GM19328 (cell line): ENCODE measurements at regions not wholly inside any gene's neighbourhood (a gene's known extent, or its start where the extent isn't known, plus 50 kb on each side); places are given as distances from the start of the nearest gene placed in this dataset.
"Not testable (repeated sequence)": the region's sequence is repeated elsewhere in the genome, so short reads cannot be mapped to it uniquely, and the experiment has no call there.

ENCODE experiments used
- ATAC-seq: cut with Tn5 transposase; IDR thresholded peaks from one replicate; pipeline ENCODE4 v1.9.1; 2021; ENCODE audit warnings: mild to moderate bottlenecking, moderate library complexity; ENCODE audit not compliant: unreplicated experiment

DNA sequence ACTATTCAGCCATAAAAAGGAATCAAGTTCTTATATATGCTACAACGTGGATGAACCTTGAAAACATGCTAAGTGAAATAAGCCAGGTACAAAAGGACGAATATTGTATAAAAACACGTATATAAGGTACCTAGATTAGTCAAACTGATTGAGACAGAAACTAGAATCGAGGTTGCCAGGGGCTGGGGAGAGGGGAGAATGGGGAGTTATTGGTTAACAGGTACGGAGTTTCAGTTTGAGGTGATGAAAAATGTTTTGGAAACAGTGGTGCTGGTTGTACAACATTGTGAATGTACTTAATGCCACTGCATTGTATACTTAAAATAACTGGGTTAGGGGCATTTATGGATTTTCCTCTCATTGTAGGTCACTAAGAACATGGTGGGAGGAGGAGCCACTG lies 117.0 kb upstream of the PLGLB2 start:
- not testable (repeated sequence) for ATAC-seq

DNA sequence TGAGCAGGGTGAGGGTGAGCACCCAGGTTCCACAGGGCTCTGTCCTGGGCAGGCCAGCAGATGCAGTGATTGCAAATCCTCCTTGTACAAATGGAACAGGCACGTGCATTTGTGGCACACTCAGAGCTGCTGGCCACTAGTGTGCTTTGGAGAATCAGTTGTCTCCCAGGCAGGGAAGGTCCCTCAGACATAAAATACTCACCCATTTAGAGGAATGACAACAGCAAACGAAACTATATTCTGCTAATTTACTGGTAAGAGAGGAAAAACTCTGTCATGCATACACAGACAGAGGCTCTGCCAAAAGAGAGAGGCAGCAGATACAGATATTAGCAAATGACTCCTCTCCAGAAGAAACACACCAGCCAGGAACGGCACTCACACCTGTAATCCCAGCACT lies 116.5 kb upstream of the PLGLB2 start:
- not testable (repeated sequence) for ATAC-seq

DNA sequence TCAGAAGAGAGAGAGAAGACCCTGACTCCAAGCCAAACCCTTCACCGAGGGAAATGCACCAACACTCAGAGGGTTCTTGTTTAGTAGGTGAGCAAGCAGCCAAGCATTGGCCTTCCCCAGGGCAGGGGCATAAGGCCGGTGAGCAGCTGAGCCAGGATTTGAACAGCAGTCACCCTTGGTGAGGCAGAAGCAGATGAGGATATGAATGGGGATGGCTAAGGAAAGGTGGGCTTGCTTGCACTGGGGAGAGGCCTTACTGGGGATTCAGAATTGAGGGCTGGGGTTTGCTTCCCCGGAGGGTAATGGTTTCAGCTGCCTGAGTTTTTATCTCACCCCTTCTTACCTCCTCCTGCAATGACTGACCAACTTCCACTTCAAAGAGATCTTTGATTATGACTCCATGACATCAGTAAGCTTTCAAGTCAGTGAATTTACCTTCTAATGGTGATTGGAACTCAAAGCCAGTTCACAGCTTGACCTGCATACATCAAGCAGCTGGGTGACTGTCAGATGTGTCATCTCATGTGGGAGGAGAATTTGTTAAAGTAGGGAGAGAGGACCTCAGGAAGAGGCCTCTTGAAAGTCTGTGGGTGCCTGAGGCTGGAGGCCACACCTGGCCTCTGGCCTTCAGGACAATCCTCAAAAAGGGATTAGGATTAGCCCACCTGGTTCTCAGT lies 114.5 kb upstream of the PLGLB2 start:
- not testable (repeated sequence) for ATAC-seq

DNA sequence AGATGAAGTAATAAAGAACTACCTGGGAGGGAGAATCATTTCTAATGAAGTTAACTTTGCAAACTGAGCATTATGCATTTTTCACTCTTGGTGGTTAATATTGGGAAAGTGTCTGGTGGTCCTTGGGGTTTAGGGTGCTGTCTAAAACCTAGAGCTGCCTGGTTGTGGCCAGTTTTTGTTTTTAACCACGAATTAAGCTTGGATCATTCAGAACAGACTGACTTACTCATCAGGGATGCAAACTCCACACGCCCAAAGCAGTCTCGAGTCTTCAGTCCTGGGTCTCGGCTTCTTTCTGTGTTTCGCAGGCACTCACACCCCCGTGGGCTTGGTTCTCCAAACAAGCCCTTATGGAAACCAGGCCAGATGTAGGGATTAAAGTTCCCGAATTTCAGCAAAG lies 113.8 kb upstream of the PLGLB2 start:
- ATAC-seq: not testable (repeated sequence)

DNA sequence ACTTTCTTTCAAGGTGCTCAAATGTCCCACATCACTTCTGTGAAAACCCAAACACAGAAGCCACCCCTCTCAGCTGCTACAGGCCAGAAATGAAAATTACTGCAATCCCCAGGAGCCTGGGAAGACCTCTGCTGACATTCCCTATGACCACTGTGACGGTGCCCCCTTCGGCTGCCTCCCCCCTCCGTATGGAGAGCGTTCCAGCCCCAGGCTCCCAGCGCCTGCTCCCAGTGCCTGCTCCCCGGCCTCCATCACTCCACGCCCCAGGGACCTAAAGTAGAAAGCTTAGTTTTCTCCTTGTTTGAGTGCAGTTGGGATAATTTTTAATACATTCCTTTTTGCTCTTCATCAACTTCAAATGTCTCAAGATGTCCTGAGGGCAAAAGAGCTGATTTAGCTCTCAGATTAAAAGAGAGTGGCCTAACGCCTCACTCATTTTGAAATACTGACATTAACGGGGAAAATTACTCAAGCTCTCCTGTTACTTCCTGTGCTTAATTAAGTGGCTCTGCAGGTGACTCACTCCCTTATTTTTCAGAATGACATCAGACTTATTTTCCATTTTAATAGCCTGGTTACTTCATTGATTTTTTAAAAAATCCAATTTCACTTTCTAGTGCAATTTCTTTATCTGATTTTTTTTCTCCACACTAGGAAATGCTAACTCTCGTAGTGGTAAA lies 112.8 kb upstream of the PLGLB2 start:
- not testable (repeated sequence) for ATAC-seq

DNA sequence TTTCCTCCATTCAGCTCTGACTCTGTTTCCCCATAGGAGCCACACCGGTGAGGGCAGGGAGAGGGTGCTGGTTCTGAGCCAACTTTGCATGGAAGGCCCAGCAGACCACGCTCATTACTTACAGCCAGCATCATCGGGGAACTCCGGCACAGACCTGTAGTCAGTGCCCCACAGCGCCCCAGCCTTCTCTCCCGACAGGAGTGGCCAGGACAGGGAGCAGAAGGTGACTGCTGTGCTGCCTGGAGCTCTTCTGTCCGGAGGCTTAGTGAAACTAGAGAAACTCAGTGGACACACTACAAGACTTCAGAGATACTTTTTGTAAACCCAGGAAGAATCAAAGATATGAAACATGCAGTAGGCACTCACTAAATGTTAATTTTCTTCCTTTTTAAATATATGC lies 111.6 kb upstream of the PLGLB2 start:
- not testable (repeated sequence) for ATAC-seq

DNA sequence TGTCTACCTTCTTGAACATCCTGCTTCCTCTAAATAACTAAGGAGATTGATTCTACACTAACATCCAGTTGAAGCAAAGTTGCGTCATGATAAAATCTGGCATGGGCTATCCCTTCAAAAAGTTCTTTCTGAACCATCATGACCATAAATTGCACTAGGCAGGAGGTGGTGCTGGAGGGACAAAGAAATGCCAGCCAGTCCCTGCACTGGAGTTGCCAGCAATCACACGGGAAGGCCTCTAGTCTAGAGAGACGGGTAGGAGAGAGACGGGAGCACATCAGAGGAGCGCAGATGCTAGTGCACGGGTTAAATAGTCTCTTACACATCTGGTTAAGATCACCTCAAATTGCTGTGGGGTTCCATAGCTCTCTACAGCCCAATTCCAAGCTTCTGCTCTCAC lies 111.2 kb upstream of the PLGLB2 start:
- not testable (repeated sequence) for ATAC-seq

DNA sequence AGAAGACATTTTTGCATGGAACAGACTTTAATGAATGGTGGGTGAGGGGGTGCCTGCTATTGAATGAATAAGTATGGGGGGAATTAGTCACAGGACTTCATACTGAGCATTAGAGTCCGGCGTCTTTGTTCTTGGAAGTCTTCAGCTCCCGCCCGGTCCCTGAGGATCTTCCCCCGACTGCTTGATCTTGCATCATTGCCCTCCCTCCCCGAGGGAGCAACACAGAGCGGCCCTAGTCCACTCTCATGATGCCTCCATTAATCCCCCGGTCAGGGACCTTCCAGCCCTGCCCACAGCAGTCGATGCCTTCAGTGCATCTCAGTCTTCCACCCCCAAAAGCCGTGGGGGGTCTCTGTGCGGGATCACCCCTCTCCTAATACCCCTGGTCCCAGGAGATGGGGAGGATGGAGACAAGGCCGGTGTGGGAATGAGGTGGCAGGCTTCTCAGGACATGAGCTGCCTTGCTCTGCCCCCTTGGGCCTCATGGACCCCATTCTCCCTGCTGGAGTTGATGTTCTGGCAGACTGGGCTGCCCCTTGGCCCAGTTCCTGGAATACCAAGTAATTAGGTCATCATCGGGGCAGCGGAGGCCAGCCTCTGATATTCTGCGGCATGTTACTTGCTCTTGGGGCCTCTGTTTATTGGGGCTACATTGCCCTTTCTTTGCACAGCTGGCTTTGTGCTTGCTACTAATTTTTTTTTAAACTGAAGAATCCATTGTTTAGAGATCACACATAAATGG lies 110.5 kb upstream of the PLGLB2 start:
- not testable (repeated sequence) for ATAC-seq

DNA sequence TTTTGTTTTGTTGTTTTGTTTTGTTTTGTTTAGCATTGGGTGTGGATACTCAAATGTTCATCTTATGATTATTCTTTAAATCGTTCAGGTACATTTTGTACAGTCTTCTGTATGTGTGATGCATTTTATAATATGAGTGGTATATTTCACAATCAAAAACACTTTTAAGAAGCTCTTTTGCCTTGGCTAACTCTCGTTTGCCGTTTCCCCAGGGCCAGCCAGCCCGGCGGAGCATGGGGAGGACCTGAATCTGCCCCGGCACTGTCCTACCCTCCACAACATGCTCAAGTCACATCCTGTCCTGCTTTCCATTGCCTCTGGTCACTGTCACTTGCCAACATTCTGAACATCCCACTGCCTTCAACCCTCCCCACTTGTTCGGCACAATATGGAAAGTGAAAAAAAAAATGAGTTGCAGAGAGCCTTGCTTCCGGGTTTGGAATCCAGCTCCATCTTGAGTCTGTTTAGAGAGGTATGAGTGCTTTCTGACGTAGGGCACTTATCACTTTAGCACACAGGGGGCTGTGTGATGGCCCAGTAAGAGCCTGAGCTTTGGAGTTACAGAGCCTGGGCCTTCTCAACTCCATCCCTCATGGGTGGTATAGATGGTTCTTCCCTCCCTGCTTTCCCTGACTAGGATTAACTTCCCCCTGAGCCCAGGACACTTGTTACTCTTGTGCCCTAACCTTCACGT lies 109.6 kb upstream of the PLGLB2 start:
- ATAC-seq: not testable (repeated sequence)

DNA sequence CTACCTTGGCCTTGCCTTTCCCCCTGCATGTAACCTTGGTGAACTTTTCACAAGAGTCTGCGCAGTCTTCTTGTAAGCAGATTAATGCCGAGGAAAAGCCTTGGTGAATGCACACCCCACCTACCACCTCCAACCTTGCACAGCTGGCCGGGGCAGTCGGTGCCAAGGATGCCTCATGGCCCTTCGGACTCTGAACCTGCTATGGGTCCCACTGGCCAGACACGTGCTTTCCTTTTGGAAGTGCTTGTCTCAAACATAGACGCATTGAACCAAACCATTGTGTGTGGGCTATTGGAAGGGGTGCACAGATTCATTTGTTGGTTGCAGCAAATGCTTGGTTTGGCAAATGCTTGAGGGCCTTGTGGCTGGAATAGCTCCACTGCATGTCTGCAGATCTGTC lies 109.0 kb upstream of the PLGLB2 start:
- not testable (repeated sequence) for ATAC-seq

DNA sequence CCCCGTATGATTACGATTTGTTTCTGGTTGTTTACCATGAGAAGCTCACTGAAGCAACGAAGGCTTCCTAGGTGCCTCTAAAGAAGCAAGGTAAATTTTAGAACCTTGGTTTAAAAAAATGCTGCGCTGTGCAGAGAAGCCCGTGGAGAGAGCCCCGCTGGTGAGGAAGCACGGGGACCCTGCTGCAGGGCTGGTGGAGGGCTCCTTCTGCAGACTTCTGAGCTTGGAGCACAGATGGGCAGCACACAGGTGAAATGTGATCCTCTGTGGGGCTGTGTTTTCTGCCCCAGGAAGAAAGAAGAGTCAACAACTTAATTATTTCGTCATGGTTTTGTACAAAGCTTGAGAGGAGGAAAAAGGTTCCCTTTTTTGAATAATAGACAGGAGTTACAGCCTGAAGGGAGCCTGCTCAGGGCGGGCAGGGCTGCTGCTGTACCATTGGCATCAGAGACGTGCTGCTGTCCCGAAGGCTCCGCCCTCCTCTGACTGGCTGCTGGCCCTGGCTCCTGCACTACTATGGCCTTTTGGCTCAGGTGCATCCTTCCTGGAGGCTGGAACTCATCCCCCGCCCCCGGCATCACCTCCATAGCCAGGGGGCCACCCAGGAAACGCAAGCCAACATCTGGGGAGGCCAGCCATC lies 108.0 kb upstream of the PLGLB2 start:
- not testable (repeated sequence) for ATAC-seq

DNA sequence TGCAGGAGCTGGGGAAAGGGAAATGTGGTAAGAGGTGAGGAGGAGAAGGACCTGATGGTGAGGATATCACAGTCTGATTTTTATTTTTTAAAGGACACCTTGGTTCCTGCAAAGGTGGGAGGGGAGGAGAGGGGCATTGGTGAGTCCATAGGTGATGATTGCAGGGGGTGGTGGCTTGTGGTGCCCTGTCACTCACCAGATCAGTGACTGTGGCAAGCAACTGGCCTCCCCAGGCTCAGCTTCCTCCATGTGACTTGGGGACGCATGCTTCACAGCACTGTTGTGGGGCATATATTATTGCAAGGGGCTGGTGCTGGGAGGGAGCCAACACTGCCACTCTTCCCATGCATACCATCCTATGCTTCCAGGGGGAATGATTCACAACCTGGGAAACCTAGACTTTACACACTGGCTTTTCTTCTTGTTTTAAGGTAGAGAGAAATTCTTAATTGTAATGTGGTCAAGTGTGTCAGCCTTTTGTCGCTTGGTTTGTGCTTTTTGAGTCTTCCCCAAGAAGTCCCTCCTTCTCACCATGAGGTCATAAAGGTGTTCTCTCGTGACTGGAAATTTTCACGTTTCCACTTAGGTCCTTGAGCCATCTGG lies 106.8 kb upstream of the PLGLB2 start:
- not testable (repeated sequence) for ATAC-seq

DNA sequence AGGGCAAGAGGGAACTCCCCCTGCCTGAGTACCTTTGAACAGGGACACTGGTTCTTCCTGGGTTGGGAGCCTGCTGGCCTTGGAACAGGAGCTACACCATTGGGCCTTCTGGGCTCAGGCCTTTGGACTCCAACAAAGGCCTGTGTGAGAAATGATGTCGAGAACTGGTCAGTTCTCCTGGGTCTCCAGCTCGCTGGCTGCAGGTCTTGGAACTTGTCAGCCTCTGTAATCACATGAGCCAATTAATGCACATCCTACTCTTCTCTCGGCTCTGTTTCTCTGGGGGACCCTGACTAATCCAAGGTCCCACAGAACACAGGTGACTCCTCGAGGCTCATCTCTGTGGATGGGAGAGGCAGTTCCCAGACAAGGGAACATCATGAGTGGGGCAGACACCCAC lies 104.7 kb upstream of the PLGLB2 start:
- ATAC-seq: not testable (repeated sequence)

DNA sequence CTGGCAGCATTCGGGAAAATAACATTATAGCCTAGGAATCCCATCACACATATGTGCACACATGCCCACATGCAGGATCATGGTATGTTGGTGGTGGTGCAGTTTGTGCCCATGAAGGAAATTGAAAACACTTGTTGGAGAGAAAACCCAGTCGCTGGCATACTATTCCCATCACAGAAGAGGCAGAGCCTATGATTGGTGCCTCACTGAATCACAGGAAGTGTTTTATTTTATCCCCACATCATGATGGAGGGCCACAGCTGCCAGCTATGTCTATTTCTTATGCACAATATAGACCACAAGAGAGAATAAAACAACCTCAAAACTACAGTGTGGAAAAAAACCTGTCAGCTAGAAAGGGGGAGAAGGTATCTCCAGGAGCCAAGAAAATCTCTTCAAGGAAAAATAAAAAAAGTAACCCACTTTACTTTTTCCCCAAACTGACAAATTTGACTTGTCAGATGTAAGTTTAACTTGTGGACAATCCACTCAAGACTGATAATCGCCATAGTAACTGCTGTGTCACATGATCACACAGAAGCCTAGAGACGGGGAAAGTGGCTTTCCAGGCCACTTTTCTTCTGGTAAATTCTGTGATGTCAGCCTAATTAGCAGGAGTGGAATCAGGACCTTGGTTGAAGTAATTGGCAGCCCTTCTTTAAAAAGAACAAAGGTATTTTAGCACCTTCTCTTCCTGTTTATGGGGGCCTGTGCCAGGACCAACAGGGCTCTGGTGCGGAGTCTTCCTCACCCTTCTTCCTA lies 100.0 kb upstream of the PLGLB2 start:
- ATAC-seq: not testable (repeated sequence)

DNA sequence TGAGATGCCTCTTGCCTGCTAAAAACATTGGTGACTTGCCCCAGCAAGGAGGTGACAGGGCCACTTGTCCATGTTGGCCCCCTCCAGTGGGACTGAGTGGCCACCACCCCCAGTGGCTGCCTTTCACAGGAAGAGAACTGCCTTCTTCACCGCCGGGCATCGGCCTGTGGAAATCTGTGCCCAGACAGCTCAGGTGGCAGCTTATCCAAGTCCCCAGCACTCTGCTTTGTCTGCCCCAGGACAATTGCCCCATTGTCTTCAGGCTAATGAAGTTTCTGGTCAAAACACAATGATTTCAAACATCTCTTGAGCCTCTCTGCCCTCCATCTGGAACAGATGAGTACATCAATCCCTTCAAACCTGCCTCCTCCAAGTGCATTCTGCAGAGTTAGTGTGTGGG lies 99.1 kb upstream of the PLGLB2 start:
- ATAC-seq: not testable (repeated sequence)

DNA sequence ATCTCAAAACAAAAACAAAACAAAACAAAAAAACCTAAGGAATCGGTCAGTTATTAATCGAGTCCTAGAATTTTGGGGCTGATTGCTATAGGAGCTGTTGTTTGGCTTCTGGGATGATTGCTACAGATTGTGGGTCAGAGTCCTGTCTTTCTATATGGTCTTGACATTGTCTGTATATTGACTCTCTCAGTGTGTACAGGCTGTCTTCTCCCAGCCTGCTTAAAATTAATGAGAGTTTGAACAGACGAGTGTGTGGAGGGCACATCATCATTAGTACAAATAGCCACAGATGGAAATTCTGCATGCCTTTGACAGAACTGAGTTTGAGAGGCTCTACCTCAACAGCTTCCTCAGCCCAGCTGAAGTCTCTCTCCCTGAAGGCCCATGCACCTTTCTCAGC lies 98.0 kb upstream of the PLGLB2 start:
- not testable (repeated sequence) for ATAC-seq

DNA sequence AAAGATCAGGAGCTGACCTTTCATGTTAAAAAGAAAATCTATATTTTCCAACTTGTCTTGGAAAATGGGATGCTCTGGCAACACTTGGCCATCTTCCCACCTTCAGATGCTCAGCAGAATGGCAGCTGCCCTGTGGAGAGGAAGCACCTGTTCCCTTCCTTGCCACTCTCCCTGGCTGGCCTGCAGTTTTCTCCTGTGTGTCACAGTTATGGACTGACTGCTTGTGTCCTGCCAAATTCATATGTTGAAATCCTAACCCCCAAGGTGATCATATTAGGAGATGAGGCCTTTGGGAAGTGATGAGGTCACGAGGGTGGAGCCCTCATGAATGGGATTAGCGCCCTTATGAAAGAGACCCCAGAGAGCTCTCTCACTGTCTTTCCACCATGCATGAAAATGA lies 97.0 kb upstream of the PLGLB2 start:
- ATAC-seq: not testable (repeated sequence)

DNA sequence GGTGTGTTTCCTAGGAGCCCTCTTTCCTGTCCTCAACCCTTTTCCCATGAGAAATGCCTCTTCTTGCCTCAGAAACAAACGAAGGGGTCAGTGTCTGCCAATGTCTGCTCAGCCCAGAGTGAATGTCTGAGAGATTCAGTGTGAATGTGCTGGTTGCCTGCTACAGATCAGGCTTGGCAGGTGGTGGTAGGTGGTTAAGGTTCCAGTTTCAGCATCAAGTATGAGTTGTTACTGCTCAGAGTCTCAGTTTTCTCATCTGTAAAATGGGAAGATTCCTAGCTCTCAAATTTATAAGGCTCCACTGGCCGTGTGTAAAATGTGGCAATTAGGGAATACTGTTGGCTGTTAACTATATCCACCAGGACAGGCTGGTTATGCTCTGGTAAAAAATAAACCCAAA lies 96.3 kb upstream of the PLGLB2 start:
- ATAC-seq: not testable (repeated sequence)

DNA sequence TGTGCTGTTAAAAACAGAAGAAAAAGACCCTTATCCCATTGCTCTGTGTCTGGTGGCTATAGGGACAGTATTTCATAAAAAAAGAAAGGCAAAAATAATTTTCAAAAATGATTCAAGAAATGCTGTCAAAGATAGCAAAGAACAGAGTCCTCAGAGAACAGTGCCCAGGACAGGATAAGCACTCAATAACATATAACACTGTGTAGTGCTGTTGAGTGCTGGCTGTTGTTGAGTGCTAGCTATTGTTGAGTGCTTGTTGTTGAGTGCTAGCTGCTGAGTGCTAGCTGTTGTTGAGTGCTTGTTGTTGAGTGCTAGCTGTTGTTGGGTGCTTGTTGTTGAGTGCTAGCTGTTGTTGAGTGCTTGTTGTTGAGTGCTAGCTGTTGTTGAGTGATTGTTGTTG lies 94.5 kb upstream of the PLGLB2 start:
- ATAC-seq: not testable (repeated sequence)
